ENCODE measurements at regions not wholly inside any gene's neighbourhood (a gene's known extent, or its start where the extent isn't known, plus 50 kb on each side); places are given as distances from the start of the nearest gene placed in this dataset.

- TF ChIP-seq CTCF (IDR thresholded peaks at IDR 0.05 in 4 of 5, conservative IDR thresholded peaks at IDR 0.05 in 1 of 5): no peak
- TF ChIP-seq POLR2A (IDR thresholded peaks at IDR 0.05): no peak
These were observed 241.6 kb upstream of the HS3ST1 start for GRCh38 chr4:11670304-11670703.
